ENCODE measurements at regions not wholly inside any gene's neighbourhood (a gene's known extent, or its start where the extent isn't known, plus 50 kb on each side); places are given as distances from the start of the nearest gene placed in this dataset.

DNA sequence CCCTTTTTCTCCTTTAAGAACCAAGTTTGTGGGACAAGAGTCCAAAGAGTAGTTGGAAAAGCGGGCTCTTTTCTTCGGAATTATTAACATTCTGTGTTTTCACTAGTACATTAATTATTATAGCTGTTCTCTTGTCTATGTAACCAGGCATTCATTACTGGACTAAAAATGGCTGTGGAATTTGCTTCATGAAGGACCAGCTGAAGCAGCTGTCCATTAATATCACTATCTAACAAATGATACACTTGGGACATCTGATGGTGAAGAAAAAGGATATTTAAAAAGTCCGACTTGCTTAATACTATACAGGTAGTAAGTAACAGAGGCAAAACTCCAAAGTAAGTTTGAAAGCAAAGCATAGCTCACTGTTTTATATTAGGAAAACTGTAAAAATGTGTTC lies 728.9 kb upstream of the DPPA4 start:
- TF ChIP-seq, protein P1, sequence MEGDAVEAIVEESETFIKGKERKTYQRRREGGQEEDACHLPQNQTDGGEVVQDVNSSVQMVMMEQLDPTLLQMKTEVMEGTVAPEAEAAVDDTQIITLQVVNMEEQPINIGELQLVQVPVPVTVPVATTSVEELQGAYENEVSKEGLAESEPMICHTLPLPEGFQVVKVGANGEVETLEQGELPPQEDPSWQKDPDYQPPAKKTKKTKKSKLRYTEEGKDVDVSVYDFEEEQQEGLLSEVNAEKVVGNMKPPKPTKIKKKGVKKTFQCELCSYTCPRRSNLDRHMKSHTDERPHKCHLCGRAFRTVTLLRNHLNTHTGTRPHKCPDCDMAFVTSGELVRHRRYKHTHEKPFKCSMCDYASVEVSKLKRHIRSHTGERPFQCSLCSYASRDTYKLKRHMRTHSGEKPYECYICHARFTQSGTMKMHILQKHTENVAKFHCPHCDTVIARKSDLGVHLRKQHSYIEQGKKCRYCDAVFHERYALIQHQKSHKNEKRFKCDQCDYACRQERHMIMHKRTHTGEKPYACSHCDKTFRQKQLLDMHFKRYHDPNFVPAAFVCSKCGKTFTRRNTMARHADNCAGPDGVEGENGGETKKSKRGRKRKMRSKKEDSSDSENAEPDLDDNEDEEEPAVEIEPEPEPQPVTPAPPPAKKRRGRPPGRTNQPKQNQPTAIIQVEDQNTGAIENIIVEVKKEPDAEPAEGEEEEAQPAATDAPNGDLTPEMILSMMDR (IDR thresholded peaks at IDR 0.05; ENCODE audit: low read depth, low read length, missing control alignments) = no peak
- H3K4me3 ChIP-seq (ENCODE audit: low read depth, low read length) = no peak overlapping the region
- in situ Hi-C loops (cut with HindIII; ENCODE audit: low sequenced_read_pairs) = no loop called here
- DNase-seq (ENCODE audit: low read depth) = no peak

- in situ Hi-C loops (cut with HindIII; ENCODE audit: low sequenced_read_pairs) = no loop called here
- no peak for DNase-seq (ENCODE audit: low read depth)
- no peak overlapping the region for H3K4me3 ChIP-seq (ENCODE audit: low read depth, low read length)
- TF ChIP-seq, protein P1 (IDR thresholded peaks at IDR 0.05; ENCODE audit: low read depth, low read length, missing control alignments) = no peak
These were observed 730.2 kb upstream of the DPPA4 start for GRCh38 chr3:110067527-110067926.

- in situ Hi-C loops (cut with HindIII; ENCODE audit: low sequenced_read_pairs) = no loop called here
- DNase-seq (ENCODE audit: low read depth) = no peak
- no peak overlapping the region for H3K4me3 ChIP-seq (ENCODE audit: low read depth, low read length)
- TF ChIP-seq, protein P1 (IDR thresholded peaks at IDR 0.05; ENCODE audit: low read depth, low read length, missing control alignments) = no peak
These were observed 732.4 kb upstream of the DPPA4 start for GRCh38 chr3:110069761-110070160.

GRCh38 chr3:110070161-110070916 lies 733.0 kb upstream of the DPPA4 start:
- TF ChIP-seq, protein P1 (IDR thresholded peaks at IDR 0.05; ENCODE audit: low read depth, low read length, missing control alignments) = no peak
- in situ Hi-C loops (cut with HindIII; ENCODE audit: low sequenced_read_pairs) = no loop called here
- no peak overlapping the region for H3K4me3 ChIP-seq (ENCODE audit: low read depth, low read length)
- peak; percentile 12 for DNase-seq (ENCODE audit: low read depth)

DNA sequence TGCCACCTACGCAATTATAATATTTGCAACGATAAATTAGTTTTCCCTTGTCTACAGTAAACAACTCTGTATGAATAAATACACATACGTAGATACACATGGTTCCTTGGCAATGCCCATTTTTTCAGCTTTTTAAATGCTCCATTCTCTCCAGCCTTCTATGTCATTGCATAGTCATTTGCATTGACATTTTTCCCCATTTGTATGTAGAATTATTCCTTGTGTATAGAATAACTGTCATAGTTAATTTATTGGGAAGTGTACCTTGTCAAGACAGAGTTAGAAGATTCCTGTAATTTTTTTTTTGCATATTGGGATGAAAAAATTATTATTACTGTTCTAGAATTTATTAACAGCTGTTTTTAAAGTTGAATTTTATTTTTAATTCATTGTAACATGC lies 736.7 kb upstream of the DPPA4 start:
- no peak for DNase-seq (ENCODE audit: low read depth)
- H3K4me3 ChIP-seq (ENCODE audit: low read depth, low read length) = no peak overlapping the region
- in situ Hi-C loops (cut with HindIII; ENCODE audit: low sequenced_read_pairs) = no loop called here
- TF ChIP-seq, protein P1 (IDR thresholded peaks at IDR 0.05; ENCODE audit: low read depth, low read length, missing control alignments) = no peak

GRCh38 chr3:110077093-110077492 lies 739.7 kb upstream of the DPPA4 start:
- in situ Hi-C loops (cut with HindIII; ENCODE audit: low sequenced_read_pairs) = no loop called here
- no peak overlapping the region for H3K4me3 ChIP-seq (ENCODE audit: low read depth, low read length)
- TF ChIP-seq, protein P1 (IDR thresholded peaks at IDR 0.05; ENCODE audit: low read depth, low read length, missing control alignments) = no peak
- DNase-seq (ENCODE audit: low read depth) = no peak

Data from astrocyte of the cerebellum (primary cell).